ENCODE measurements at regions not wholly inside any gene's neighbourhood (a gene's known extent, or its start where the extent isn't known, plus 50 kb on each side); places are given as distances from the start of the nearest gene placed in this dataset.

- TF ChIP-seq REST (IDR thresholded peaks at IDR 0.05; ENCODE audit: insufficient read depth in 1 of 2, low read depth in 2 of 2, low read length in 2 of 2) (no peak), TAF1 (IDR thresholded peaks at IDR 0.05; ENCODE audit: borderline replicate concordance, insufficient read depth, low read length) (no peak), POLR2AphosphoS5 (IDR thresholded peaks at IDR 0.05; ENCODE audit: low read depth, low read length) (no peak), SIN3A (IDR thresholded peaks at IDR 0.05; ENCODE audit: borderline replicate concordance, insufficient read depth, low read length) (no peak)
These were observed 223.9 kb upstream of the TCF4 start for GRCh38 chr18:55811925-55812324.

All from PFSK-1 (cell line).